Neural progenitor cell (in vitro differentiated cells): ENCODE measurements at regions not wholly inside any gene's neighbourhood (a gene's known extent, or its start where the extent isn't known, plus 50 kb on each side); places are given as distances from the start of the nearest gene placed in this dataset.

Experiments
- DNase-seq: peaks from one replicate; pipeline ENCODE4 v3.0.0-alpha.2; 2016; ENCODE audit warnings: low spot score
- H2AFZ ChIP-seq: fragments of 200-600 bp; sonication (generic); replicated peaks from 2 replicates; pipeline ENCODE4 v1.6.1; 2016; ENCODE audit warnings: antibody characterized with exemption
- H3F3A ChIP-seq: fragments of 200-600 bp; sonication (generic); 2 replicates; pipeline ENCODE4 v1.6.1; 2016; ENCODE audit warnings: antibody characterized with exemption, low read depth
- H3K27ac ChIP-seq: fragments of 200-600 bp; sonication (generic); 2 replicates; pipeline ENCODE4 v1.5.1; 2016; ENCODE audit warnings: mild to moderate bottlenecking
- H3K27me3 ChIP-seq: fragments of 200-600 bp; sonication (generic); 2 replicates; pipeline ENCODE4 v1.6.1; 2016; ENCODE audit warnings: mild to moderate bottlenecking, moderate library complexity
- H3K36me3 ChIP-seq: fragments of 200-600 bp; sonication (generic); 2 replicates; pipeline ENCODE4 v1.5.1; 2016
- H3K4me1 ChIP-seq: fragments of 200-600 bp; sonication (generic); 2 replicates; pipeline ENCODE4 v1.6.1; 2016; ENCODE audit warnings: mixed run types
- H3K4me2 ChIP-seq: fragments of 200-600 bp; sonication (generic); 2 replicates; pipeline ENCODE4 v1.6.1; 2016
- H3K4me3 ChIP-seq: fragments of 200-600 bp; sonication (generic); 2 replicates; pipeline ENCODE4 v1.5.1; 2016
- H3K79me2 ChIP-seq: fragments of 200-600 bp; sonication (generic); 2 replicates; pipeline ENCODE4 v1.6.1; 2016; ENCODE audit warnings: low read depth
- H3K9ac ChIP-seq: fragments of 200-600 bp; sonication (generic); 2 replicates; pipeline ENCODE4 v1.6.1; 2016
- H3K9me3 ChIP-seq: fragments of 200-600 bp; sonication (generic); 2 replicates; pipeline ENCODE4 v1.5.1; 2016; ENCODE audit warnings: low read depth
- H4K20me1 ChIP-seq: fragments of 200-600 bp; sonication (generic); 2 replicates; pipeline ENCODE4 v1.6.1; 2016; ENCODE audit warnings: low read depth
- H3K27ac Mint-ChIP-seq: 3 replicates; pipeline ENCODE4 v1.8.0; 2021; ENCODE audit warnings: mixed read lengths
- H3K27me3 Mint-ChIP-seq: 2 replicates; pipeline ENCODE4 v1.8.0; 2022; ENCODE audit warnings: low read depth, mild to moderate bottlenecking, inconsistent platforms, moderate library complexity, mixed read lengths; ENCODE audit not compliant: insufficient read depth
- H3K36me3 Mint-ChIP-seq: 3 replicates; pipeline ENCODE4 v1.8.0; 2021; ENCODE audit warnings: mixed read lengths
- H3K4me1 Mint-ChIP-seq: 3 replicates; pipeline ENCODE4 v1.8.0; 2021; ENCODE audit warnings: mixed read lengths
- H3K4me3 Mint-ChIP-seq: 3 replicates; pipeline ENCODE4 v1.8.0; 2021; ENCODE audit warnings: mild to moderate bottlenecking, moderate library complexity, mixed read lengths
- H3K9me3 Mint-ChIP-seq: 3 replicates; pipeline ENCODE4 v1.8.0; 2020; ENCODE audit warnings: mixed read lengths
- EZH2 ChIP-seq: fragments of 200-600 bp; sonication (generic); IDR thresholded peaks from 2 replicates; pipeline ENCODE4 v1.6.1; 2017; ENCODE audit warnings: antibody characterized with exemption, mild to moderate bottlenecking, moderate library complexity
- EZH2phosphoT487 ChIP-seq: fragments of 200-600 bp; sonication (generic); IDR thresholded peaks from 2 replicates; pipeline ENCODE4 v1.6.1; 2017; ENCODE audit warnings: antibody characterized with exemption
- TF ChIP-seq, protein P1 (sequence below): fragments of 200-600 bp; sonication (generic); IDR thresholded peaks from 2 replicates; pipeline ENCODE4 v1.5.1; 2017; ENCODE audit warnings: antibody characterized with exemption, mild to moderate bottlenecking

DNA sequence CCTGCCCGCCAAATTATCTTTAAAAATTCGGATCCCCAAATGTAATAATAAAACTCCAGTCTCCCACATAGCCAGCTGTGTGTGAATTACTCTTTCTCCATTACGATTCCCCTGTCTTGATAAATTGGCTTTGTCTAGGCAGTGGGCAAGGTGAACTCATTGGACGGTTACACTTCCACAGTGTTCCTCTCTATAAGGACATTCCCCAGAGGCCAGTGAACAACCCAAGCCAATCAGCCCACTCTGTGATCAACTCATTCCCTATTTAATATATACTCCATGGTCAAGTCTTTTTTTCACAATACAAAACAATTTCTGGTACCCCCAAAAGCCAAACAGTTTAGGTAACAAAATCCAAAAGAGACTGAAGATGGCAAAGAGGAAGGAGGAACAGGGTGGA lies 90.5 kb upstream of the DAZL start:
- H3K27me3 Mint-ChIP-seq = no peaks in the 10 kb centered on the region
- peaks cover 38% of the 10 kb centered on the region for H3K4me1 ChIP-seq
- DNase-seq = no peak
- H3K27ac Mint-ChIP-seq = no peak overlapping the region
- H3K27ac ChIP-seq = no peak overlapping the region
- H3F3A ChIP-seq = peaks cover 20% of the 10 kb centered on the region
- peaks cover 70% of the 10 kb centered on the region for H3K79me2 ChIP-seq
- TF ChIP-seq, protein P1, sequence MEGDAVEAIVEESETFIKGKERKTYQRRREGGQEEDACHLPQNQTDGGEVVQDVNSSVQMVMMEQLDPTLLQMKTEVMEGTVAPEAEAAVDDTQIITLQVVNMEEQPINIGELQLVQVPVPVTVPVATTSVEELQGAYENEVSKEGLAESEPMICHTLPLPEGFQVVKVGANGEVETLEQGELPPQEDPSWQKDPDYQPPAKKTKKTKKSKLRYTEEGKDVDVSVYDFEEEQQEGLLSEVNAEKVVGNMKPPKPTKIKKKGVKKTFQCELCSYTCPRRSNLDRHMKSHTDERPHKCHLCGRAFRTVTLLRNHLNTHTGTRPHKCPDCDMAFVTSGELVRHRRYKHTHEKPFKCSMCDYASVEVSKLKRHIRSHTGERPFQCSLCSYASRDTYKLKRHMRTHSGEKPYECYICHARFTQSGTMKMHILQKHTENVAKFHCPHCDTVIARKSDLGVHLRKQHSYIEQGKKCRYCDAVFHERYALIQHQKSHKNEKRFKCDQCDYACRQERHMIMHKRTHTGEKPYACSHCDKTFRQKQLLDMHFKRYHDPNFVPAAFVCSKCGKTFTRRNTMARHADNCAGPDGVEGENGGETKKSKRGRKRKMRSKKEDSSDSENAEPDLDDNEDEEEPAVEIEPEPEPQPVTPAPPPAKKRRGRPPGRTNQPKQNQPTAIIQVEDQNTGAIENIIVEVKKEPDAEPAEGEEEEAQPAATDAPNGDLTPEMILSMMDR = no peak
- no peak for TF ChIP-seq EZH2
- TF ChIP-seq EZH2phosphoT487 = no peak
- no peaks in the 10 kb centered on the region for H4K20me1 ChIP-seq
- H2AFZ ChIP-seq = peak overlapping the region; percentile 74
- H3K9me3 Mint-ChIP-seq = no peaks in the 10 kb centered on the region
- no peak overlapping the region for H3K4me2 ChIP-seq
- no peaks in the 10 kb centered on the region for H3K36me3 Mint-ChIP-seq
- no peaks in the 10 kb centered on the region for H3K27me3 ChIP-seq
- peaks cover 16% of the 10 kb centered on the region for H3K4me1 Mint-ChIP-seq
- no peaks in the 10 kb centered on the region for H3K36me3 ChIP-seq
- no peak overlapping the region for H3K4me3 ChIP-seq
- no peak overlapping the region for H3K4me3 Mint-ChIP-seq
- no peak overlapping the region for H3K9ac ChIP-seq
- H3K9me3 ChIP-seq = no peaks in the 10 kb centered on the region

DNA sequence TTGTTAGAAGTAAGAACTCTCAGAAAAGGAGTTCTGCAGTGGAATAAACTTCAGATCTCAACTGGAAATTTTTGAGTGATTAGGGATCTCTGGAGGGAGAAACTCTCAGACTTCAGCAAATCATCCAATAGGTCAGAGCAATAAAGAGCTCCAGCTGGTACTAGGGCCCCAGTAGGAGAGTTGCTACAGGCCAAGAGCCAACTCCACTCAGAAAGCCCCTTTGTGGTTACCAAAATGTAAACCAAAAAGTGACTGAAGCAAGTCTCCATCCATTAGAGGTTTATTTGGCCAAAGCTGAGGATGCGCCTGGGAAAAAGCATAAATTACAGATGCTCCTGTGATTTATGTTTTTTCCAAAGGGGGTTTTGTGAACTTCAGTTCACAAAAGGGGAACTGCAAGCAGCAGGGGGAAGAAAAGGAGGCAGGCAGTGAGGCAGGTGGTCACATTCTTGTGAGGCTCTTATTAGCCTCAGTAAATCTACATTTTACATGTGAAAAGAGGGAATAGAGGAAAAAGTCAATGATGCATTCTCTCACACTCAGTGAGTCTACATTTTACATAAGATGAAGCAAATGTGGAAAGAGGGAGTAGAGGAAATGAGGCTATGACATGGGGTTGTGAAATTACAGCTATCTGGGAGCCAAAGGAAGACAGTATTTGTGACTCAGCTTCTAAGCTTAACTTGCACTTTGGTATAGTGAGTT lies 92.4 kb upstream of the DAZL start:
- Histone ChIP-seq H3K27me3 (no peaks in the 10 kb centered on the region), H3K36me3 (no peaks in the 10 kb centered on the region), H3K79me2 (peaks cover 51% of the 10 kb centered on the region), H3F3A (peaks cover 20% of the 10 kb centered on the region), H3K4me3 (peak overlapping the region; percentile 26), H3K9ac (no peak overlapping the region), H3K27ac (peak overlapping the region; percentile 63), H3K4me2 (peak overlapping the region; percentile 66), H2AFZ (peak overlapping the region; percentile 93), H3K4me1 (peaks cover 38% of the 10 kb centered on the region), H3K9me3 (no peaks in the 10 kb centered on the region), H4K20me1 (no peaks in the 10 kb centered on the region)
- TF ChIP-seq EZH2 (no peak), EZH2phosphoT487 (no peak)
- TF ChIP-seq, protein P1 = no peak
- DNase-seq = peak; percentile 11
- H3K4me1 Mint-ChIP-seq = peaks cover 16% of the 10 kb centered on the region
- H3K36me3 Mint-ChIP-seq = no peaks in the 10 kb centered on the region
- no peaks in the 10 kb centered on the region for H3K9me3 Mint-ChIP-seq
- no peak overlapping the region for H3K27ac Mint-ChIP-seq
- H3K4me3 Mint-ChIP-seq = no peak overlapping the region
- no peaks in the 10 kb centered on the region for H3K27me3 Mint-ChIP-seq

DNA sequence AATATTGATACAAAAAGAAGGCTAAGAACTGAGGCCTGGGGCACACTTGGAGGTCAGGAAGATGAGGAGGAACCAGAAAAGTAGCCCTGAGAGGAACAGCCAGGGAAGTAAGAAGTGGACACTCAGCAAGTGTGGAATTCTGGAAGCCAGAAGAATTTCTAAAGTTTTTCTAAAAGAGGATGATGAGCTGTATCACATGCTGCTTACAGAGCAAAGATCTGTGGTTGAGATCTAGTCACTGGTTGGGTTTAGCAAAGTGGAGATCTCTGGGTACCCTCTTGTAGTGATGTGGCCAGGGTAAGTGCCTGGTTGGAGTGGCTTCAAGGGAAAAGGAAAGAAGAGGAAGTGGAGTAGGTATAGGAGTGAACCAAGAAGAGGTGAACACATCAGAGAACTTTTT lies 95.4 kb upstream of the DAZL start:
- Histone ChIP-seq H3K36me3 (no peaks in the 10 kb centered on the region), H3K9ac (no peak overlapping the region), H3K4me1 (peaks cover 33% of the 10 kb centered on the region), H3K4me2 (no peak overlapping the region), H3K27me3 (no peaks in the 10 kb centered on the region), H3K27ac (no peak overlapping the region), H4K20me1 (no peaks in the 10 kb centered on the region), H3K9me3 (no peaks in the 10 kb centered on the region), H3K4me3 (no peak overlapping the region), H2AFZ (no peak overlapping the region), H3F3A (peaks cover 20% of the 10 kb centered on the region), H3K79me2 (peaks cover 20% of the 10 kb centered on the region)
- Mint-ChIP-seq H3K9me3 (no peaks in the 10 kb centered on the region), H3K27ac (no peak overlapping the region), H3K27me3 (no peaks in the 10 kb centered on the region), H3K36me3 (no peaks in the 10 kb centered on the region), H3K4me1 (peaks cover 16% of the 10 kb centered on the region), H3K4me3 (no peak overlapping the region)
- DNase-seq = no peak
- TF ChIP-seq, protein P1 = no peak
- TF ChIP-seq EZH2 (no peak), EZH2phosphoT487 (no peak)
